GM12878 (cell line): ENCODE measurements at regions not wholly inside any gene's neighbourhood (a gene's known extent, or its start where the extent isn't known, plus 50 kb on each side); places are given as distances from the start of the nearest gene placed in this dataset.

Experiments used
- ATAC-seq: fragments of 200-7000 bp; cut with Tn5 transposase; 3 replicates; pipeline ENCODE4 v1.9.1; 2020; ENCODE audit warnings: mild to moderate bottlenecking, moderate library complexity
- BruUV-seq: library from RNA; stranded (reverse); fragments of 400-500 nt; replicated peaks from 2 replicates; lab custom pipeline; 2021; lab: Mats Ljungman, UMichigan
- CTCF ChIA-PET: fragments of 300-600 bp; sonication (Branson Sonifier 250); formaldehyde crosslinking; extraction: SDS; loops from one replicate; lab custom pipeline; 2021; ENCODE audit warnings: inconsistent platforms; lab: Yijun Ruan, JAX
- POLR2A ChIA-PET: fragments of 350-600 bp; formaldehyde crosslinking; extraction: SDS; loops from one replicate; lab custom pipeline; 2021; ENCODE audit warnings: inconsistent platforms; lab: Charles Lee
- RAD21 ChIA-PET: fragments of 300-600 bp; sonication (Branson Sonifier 250); formaldehyde crosslinking; loops from one replicate; lab custom pipeline; 2023; ENCODE audit warnings: antibody characterized with exemption; ENCODE audit not compliant: unreplicated experiment; lab: Charles Lee
- SMC1A ChIA-PET: fragments of 300-600 bp; sonication (Branson Sonifier 250); formaldehyde crosslinking; loops from one replicate; lab custom pipeline; 2023; ENCODE audit not compliant: unreplicated experiment, uncharacterized antibody; lab: Charles Lee
- DNase-seq: peaks from one replicate; pipeline ENCODE4 v3.0.0-alpha.2; 2011; ENCODE audit warnings: low read depth, low spot score
- FAIRE-seq: peaks from 3 replicates; lab custom pipeline; 2011; peaks lifted over from hg19 to GRCh38; lab: Jason Lieb, UNC
- H2AFZ ChIP-seq: 2 replicates; pipeline ENCODE4 v1.6.0; 2011; ENCODE audit warnings: low read depth, low read length, control low read depth; ENCODE audit not compliant: control insufficient read depth
- H3K27ac ChIP-seq: 2 replicates; pipeline ENCODE4 v1.5.1; 2011; ENCODE audit warnings: control low read depth; ENCODE audit not compliant: control insufficient read depth, insufficient read depth
- H3K27me3 ChIP-seq, 2 experiments: replicated peaks in 1 of 2; 2 replicates each; pipeline versions ENCODE4 v1.6.0 to v1.6.1; 2011; ENCODE audit warnings: low read length in 1 of 2; ENCODE audit not compliant: control insufficient read depth in 2 of 2, insufficient read depth in 2 of 2
- H3K36me3 ChIP-seq, 2 experiments: 2 replicates each; pipeline ENCODE4 v1.5.1; 2011; ENCODE audit warnings: low read length in 1 of 2; ENCODE audit not compliant: control insufficient read depth in 2 of 2, insufficient read depth in 2 of 2
- H3K4me1 ChIP-seq: 2 replicates; pipeline ENCODE4 v1.6.1; 2011; ENCODE audit warnings: mild to moderate bottlenecking, low read length, moderate library complexity, mixed read lengths; ENCODE audit not compliant: control insufficient read depth, insufficient read depth
- H3K4me2 ChIP-seq: 2 replicates; pipeline ENCODE4 v1.6.0; 2011; ENCODE audit warnings: control low read depth; ENCODE audit not compliant: control insufficient read depth, insufficient read depth
- H3K4me3 ChIP-seq: fragments of 200-600 bp; sonication (generic); 2 replicates; pipeline ENCODE4 v1.5.1; 2016
- H3K79me2 ChIP-seq: 2 replicates; pipeline ENCODE4 v1.6.0; 2011; ENCODE audit warnings: low read length; ENCODE audit not compliant: control insufficient read depth, insufficient read depth
- H3K9ac ChIP-seq: 2 replicates; pipeline ENCODE4 v1.8.0; 2011; ENCODE audit warnings: low read length, control low read depth, mixed read lengths; ENCODE audit not compliant: control insufficient read depth, insufficient read depth
- H3K9me3 ChIP-seq: replicated peaks from 3 replicates; pipeline ENCODE4 v1.5.1; 2011; ENCODE audit warnings: mild to moderate bottlenecking, low read length; ENCODE audit not compliant: control insufficient read depth, insufficient read depth
- H4K20me1 ChIP-seq: 2 replicates; pipeline ENCODE4 v1.6.0; 2011; ENCODE audit not compliant: control insufficient read depth, insufficient read depth
- ATF3 ChIP-seq: IDR thresholded peaks from 2 replicates; pipeline ENCODE4 v1.6.1; 2011; ENCODE audit warnings: low read depth, mild to moderate bottlenecking, low read length, moderate library complexity, borderline replicate concordance; ENCODE audit errors: extremely low read depth
- BCL11A ChIP-seq: IDR thresholded peaks from 2 replicates; pipeline ENCODE4 v1.6.1; 2011; ENCODE audit warnings: low read depth, low read length
- CHD2 ChIP-seq: IDR thresholded peaks from 2 replicates; pipeline ENCODE4 v1.6.1; 2011; ENCODE audit warnings: low read depth, low read length, improper control_type of control experiment, borderline replicate concordance
- E2F4 ChIP-seq: IDR thresholded peaks from 2 replicates; pipeline ENCODE4 v1.6.1; 2012; ENCODE audit warnings: low read depth, low read length, improper control_type of control experiment
- HDGF ChIP-seq: fragments of 450-650 bp; IDR thresholded peaks from 2 replicates; pipeline ENCODE4 v1.6.1; 2016; ENCODE audit warnings: antibody characterized with exemption
- IRF4 ChIP-seq: IDR thresholded peaks from 2 replicates; pipeline ENCODE4 v1.6.1; 2011; ENCODE audit warnings: low read depth, low read length
- KLF5 ChIP-seq: fragments of 450-650 bp; IDR thresholded peaks from 2 replicates; pipeline ENCODE4 v1.6.1; 2014; ENCODE audit warnings: mild to moderate bottlenecking; ENCODE audit not compliant: partially characterized antibody
- NFYA ChIP-seq: IDR thresholded peaks from 2 replicates; pipeline ENCODE4 v1.6.1; 2011; ENCODE audit warnings: low read depth, mild to moderate bottlenecking, low read length, improper control_type of control experiment, borderline replicate concordance
- PML ChIP-seq: IDR thresholded peaks from 2 replicates; pipeline ENCODE4 v1.6.1; 2012; ENCODE audit warnings: low read length, inconsistent platforms
- RAD21 ChIP-seq: IDR thresholded peaks from 2 replicates; pipeline ENCODE4 v1.6.1; 2011; ENCODE audit warnings: mild to moderate bottlenecking, low read depth, low read length, moderate library complexity; ENCODE audit not compliant: insufficient read depth
- RB1 ChIP-seq: fragments of 450-650 bp; formaldehyde crosslinking; IDR thresholded peaks from 2 replicates; pipeline ENCODE4 v1.6.1; 2017; ENCODE audit warnings: mild to moderate bottlenecking, borderline replicate concordance
- SIX5 ChIP-seq: IDR thresholded peaks from 2 replicates; pipeline ENCODE4 v1.6.1; 2011; ENCODE audit warnings: mild to moderate bottlenecking, low read depth, low read length, moderate library complexity; ENCODE audit not compliant: severe bottlenecking
- STAT3 ChIP-seq: IDR thresholded peaks from 2 replicates; pipeline ENCODE4 v1.6.1; 2011; ENCODE audit warnings: low read depth, low read length, improper control_type of control experiment
- YY1 ChIP-seq: IDR thresholded peaks from 2 replicates; pipeline ENCODE4 v1.6.1; 2011; ENCODE audit warnings: low read depth, mild to moderate bottlenecking, low read length
- ZBED1 ChIP-seq: IDR thresholded peaks from 2 replicates; pipeline ENCODE4 v1.6.1; 2016; ENCODE audit warnings: borderline replicate concordance
- ZBTB4 ChIP-seq: fragments of 450-650 bp; formaldehyde crosslinking; IDR thresholded peaks from 2 replicates; pipeline ENCODE4 v1.4.0; 2022; ENCODE audit warnings: mild to moderate bottlenecking, moderate library complexity
- ZNF274 ChIP-seq: IDR thresholded peaks from one replicate; pipeline ENCODE4 v1.8.0; 2011; ENCODE audit not compliant: insufficient read length, insufficient read depth
- in situ Hi-C: fragments of 300-500 bp; cut with MboI; formaldehyde crosslinking; loops from 9 replicates; pipeline ENCODE4 v1.14.3; 2018; ENCODE audit warnings: mixed read lengths
- intact Hi-C: fragments of 100-400 bp; cut with micrococcal nuclease; formaldehyde crosslinking; loops from one replicate; pipeline ENCODE4 v1.14.2; 2022; ENCODE audit not compliant: unreplicated experiment

GRCh38 chr14:49487238-49487637, 98.9 kb downstream of the RPS29 start:
- H3K27ac ChIP-seq, result no peak overlapping the region
- no peaks in the 10 kb centered on the region for H3K79me2 ChIP-seq
- ChIA-PET SMC1A (no interaction called here), RAD21 (no interaction called here), POLR2A (no interaction called here), CTCF (interaction anchor here (2.6 kb wide), 1 partner anchor 10 kb away, joined by 15 read pairs; no protein-coding TSS in a partner anchor)
- DNase-seq, result no peak
- in situ Hi-C loops (no loop called here), intact Hi-C loops (no loop called here)
- H3K36me3 ChIP-seq, result no peaks in the 10 kb centered on the region
- TF ChIP-seq CHD2 (no peak), IRF4 (no peak), KLF5 (no peak), PML (no peak), NFYA (no peak), HDGF (no peak), YY1 (no peak), RAD21 (no peak), RB1 (no peak), ATF3 (no peak), SIX5 (no peak), BCL11A (no peak), ZBED1 (no peak), ZBTB4 (CRISPR knock-in tag) (no peak), E2F4 (no peak), STAT3 (no peak), ZNF274 (no peak)
- H3K4me1 ChIP-seq, result peaks cover 11% of the 10 kb centered on the region; the same call in 1 of the 2 replicates
- H3K27me3 ChIP-seq, result no peaks in the 10 kb centered on the region
- no peak overlapping the region for H3K9ac ChIP-seq
- no TSS peak for BruUV-seq
- no peaks in the 10 kb centered on the region for H4K20me1 ChIP-seq
- H3K4me2 ChIP-seq, result no peak overlapping the region
- no peak for ATAC-seq
- H2AFZ ChIP-seq, result no peak overlapping the region
- H3K9me3 ChIP-seq, result no peaks in the 10 kb centered on the region
- no peak overlapping the region for H3K4me3 ChIP-seq
- FAIRE-seq, result no peak
